Epithelial cell of proximal tubule (primary cell): ENCODE measurements at regions not wholly inside any gene's neighbourhood (a gene's known extent, or its start where the extent isn't known, plus 50 kb on each side); places are given as distances from the start of the nearest gene placed in this dataset.
A peak's percentile ranks its signal among the peaks of the same experiment; 100 is the strongest.

Experiments used
- DNase-seq: peaks from one replicate; pipeline ENCODE4 v3.0.0-alpha.2; 2011; ENCODE audit warnings: low read depth
- H3K4me3 ChIP-seq: 2 replicates; pipeline ENCODE4 v1.5.1; 2011; ENCODE audit warnings: low read depth, mild to moderate bottlenecking, low read length
- TF ChIP-seq, protein P1 (sequence below): conservative IDR thresholded peaks from 2 replicates; pipeline ENCODE4 v1.5.1; 2012; ENCODE audit warnings: low read depth, mild to moderate bottlenecking, low read length

GRCh38 chr18:57970356-57971095 lies 73.5 kb upstream of the NEDD4L start:
- no peak for DNase-seq
- TF ChIP-seq, protein P1, sequence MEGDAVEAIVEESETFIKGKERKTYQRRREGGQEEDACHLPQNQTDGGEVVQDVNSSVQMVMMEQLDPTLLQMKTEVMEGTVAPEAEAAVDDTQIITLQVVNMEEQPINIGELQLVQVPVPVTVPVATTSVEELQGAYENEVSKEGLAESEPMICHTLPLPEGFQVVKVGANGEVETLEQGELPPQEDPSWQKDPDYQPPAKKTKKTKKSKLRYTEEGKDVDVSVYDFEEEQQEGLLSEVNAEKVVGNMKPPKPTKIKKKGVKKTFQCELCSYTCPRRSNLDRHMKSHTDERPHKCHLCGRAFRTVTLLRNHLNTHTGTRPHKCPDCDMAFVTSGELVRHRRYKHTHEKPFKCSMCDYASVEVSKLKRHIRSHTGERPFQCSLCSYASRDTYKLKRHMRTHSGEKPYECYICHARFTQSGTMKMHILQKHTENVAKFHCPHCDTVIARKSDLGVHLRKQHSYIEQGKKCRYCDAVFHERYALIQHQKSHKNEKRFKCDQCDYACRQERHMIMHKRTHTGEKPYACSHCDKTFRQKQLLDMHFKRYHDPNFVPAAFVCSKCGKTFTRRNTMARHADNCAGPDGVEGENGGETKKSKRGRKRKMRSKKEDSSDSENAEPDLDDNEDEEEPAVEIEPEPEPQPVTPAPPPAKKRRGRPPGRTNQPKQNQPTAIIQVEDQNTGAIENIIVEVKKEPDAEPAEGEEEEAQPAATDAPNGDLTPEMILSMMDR = peak; percentile 54
- no peak overlapping the region for H3K4me3 ChIP-seq

- TF ChIP-seq, protein P1 = no peak
- no peak for DNase-seq
These were observed 74.2 kb upstream of the NEDD4L start for GRCh38 chr18:57969824-57970223.

DNA sequence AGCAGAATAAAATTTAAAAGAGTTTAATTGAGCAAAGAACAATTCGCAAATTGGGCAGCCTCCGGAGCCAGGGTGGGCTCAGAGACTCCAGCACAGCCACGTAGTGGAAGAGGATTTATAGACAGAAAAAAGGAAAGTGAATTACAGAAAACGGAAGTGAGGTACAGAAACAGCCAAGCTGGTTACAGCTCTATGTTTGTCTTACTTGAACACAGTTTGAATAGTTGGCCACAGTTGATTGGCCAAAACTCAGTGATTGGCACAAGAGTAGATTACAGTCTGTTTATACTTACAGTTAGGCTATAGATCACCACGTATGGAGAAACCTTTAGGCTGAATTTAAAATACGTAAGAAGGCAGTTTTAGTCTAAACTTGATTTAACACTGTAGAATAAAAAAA lies 78.8 kb upstream of the NEDD4L start:
- no peak overlapping the region for H3K4me3 ChIP-seq
- no peak for DNase-seq
- TF ChIP-seq, protein P1 = no peak

More at GRCh38 chr18:57969824-57970223, 74.2 kb upstream of the NEDD4L start:
- H3K4me3 ChIP-seq = no peak overlapping the region

DNA sequence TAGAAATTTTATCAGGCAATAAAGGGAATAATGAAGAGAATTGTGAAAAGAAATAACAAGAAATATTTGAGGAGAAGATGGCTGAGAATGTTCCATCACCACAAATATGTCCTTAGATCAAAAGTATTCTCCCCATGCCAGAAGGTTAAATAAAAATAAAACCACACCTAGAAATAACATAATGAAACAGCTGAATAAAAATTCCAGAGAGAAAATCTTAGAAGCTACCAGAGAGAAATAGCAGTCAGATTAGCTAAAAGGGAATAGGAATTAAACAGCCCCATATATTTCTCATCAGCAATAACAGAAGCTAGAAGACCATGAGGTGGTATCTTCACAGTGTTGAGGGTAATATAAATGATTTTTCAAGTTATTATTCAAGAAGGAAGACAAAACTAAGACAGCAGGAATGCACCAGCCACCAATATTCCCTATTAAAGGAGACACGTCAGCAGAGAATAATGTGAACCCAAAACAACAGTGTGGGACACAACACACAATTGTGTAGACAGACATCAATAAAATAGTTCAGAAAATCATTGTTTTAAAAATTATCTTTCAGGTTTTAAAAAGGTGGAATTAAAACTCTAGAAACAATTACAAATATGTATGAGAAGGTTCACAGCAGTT lies 82.0 kb upstream of the NEDD4L start:
- no peak for DNase-seq
- TF ChIP-seq, protein P1 = no peak
- no peak overlapping the region for H3K4me3 ChIP-seq

- no peak for DNase-seq
- H3K4me3 ChIP-seq = no peak overlapping the region
- TF ChIP-seq, protein P1 = no peak
These were observed 82.6 kb upstream of the NEDD4L start for GRCh38 chr18:57961411-57961810.

DNA sequence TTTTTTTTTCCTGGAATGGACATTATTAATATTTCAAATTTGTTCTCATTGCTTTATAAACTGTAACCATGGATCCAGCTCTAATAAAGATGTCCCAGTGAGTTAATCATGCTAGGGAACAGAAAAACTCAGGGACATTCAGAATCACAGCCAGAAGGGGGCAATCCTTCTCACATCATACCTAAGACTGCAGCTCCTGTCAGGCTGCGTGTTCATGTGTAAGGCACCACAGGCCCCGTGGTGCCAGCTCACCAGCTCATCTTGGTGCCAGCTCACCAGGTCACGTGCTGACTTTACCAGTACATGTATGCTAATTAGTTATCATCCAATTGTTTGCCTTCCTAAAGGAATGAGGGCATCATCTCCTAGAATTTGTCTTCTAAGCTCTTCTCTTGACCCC lies 84.7 kb upstream of the NEDD4L start:
- H3K4me3 ChIP-seq = no peak overlapping the region
- DNase-seq = peak; percentile 53
- TF ChIP-seq, protein P1 = peak; percentile 68
